ACHN (cell line): ENCODE measurements at regions not wholly inside any gene's neighbourhood (a gene's known extent, or its start where the extent isn't known, plus 50 kb on each side); places are given as distances from the start of the nearest gene placed in this dataset.

ENCODE experiments used
- DNase-seq: peaks from one replicate; pipeline ENCODE4 v3.0.0-alpha.2; 2015
- in situ Hi-C: cut with HindIII; loops from 2 replicates; pipeline ENCODE4 v1.10.0; 2017; ENCODE audit warnings: low sequenced_read_pairs, low pct_ligation_motif_present, low pct_unique_long_range_greater_than_20kb

DNA sequence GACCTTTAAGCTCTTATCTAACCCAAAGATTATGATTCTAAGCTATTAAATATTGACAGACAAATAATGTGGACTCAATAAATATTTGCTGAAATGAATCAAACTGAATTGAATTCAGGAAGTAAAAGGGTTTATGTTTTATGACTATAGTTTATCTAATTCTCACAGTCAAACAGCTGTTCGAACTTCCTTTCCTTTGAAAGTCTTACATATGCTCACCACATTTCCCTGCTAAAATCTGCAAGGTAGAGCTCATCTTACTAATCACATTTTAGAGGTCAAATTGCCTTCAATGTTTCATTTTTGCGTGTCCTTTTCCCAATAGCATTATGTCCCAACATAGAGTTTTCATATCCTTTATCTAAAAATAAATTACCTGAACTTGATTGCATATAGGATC lies 154.9 kb upstream of the PPP1R3A start:
- no peak for DNase-seq
- in situ Hi-C loops = no loop called here

DNA sequence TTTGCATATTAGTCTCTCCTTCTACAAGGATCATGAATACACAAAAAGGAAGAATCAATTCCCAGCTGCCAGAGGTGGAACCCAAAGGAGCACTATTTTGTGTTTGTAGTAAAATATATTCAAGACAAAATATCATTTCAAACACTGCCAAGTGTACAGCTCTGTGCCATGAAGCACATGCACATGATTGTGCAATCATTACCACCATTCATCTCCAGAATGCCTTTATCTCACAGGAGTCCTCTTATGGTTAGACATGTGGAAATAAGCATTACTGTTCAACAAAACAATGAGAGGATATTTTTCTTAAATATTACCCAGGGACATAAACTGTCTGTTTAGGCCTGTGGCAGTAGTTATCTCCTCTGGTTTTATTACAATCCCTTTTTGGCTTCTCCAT lies 151.4 kb upstream of the PPP1R3A start:
- DNase-seq = no peak
- in situ Hi-C loops = no loop called here

DNA sequence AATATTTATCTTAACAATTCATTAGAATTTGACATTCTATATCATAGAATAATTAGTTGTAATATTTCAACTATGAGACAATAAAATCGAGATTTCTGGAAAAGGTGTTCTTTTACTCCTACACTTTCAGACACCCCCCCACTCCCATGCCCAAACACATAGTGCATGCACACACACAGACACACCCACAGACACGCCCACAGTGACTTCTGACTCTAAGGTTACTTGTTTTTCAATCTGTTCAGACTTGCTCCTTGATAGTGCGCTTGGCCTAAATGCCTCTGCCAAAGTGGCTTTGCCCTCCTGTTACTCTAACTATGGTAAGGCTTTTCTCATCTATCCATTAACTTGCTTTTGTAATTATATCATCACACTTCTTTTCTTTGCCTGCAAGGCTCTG lies 144.0 kb upstream of the PPP1R3A start:
- DNase-seq = no peak
- in situ Hi-C loops = no loop called here

DNA sequence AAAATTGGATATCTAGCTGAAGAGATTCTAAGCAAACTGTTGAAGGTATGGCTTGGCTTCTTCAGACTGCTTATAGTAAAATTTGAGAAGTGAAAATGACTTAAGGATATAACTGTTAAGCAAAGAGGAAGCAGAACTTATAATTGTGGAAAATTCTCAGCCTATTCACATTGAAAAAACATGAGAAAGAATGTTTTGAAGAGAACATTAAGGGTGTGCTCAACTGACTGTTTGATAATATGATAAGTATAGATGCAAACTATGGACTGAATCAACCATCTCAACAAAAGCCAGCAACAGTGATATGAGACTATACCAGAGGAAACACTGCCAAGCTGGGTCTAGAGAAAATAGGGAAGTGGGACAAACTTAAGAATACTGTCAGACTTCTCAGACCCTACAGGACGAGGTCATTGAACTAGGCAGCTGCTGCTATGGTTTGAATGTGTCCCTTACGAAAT lies 133.1 kb upstream of the PPP1R3A start:
- in situ Hi-C loops = no loop called here
- DNase-seq = no peak

DNA sequence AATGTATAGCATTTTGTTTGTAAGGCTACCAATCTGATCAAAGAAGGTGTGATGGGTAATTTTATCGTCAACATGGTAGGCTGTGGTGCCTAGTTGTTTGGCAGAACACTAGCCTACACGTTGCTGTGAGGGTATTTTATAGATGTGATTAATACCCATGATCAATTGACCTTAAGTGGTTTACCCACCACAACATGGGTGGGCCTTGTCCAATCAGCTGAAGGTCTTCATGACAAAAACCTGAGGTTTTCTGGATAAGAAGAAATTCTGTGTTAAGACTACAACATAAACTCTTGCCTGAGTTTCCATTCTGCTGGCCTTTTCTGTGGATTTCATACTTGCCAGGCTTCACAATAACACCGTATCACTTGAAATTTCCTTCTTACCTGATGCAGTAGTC lies 131.8 kb upstream of the PPP1R3A start:
- no peak for DNase-seq
- in situ Hi-C loops = no loop called here

DNA sequence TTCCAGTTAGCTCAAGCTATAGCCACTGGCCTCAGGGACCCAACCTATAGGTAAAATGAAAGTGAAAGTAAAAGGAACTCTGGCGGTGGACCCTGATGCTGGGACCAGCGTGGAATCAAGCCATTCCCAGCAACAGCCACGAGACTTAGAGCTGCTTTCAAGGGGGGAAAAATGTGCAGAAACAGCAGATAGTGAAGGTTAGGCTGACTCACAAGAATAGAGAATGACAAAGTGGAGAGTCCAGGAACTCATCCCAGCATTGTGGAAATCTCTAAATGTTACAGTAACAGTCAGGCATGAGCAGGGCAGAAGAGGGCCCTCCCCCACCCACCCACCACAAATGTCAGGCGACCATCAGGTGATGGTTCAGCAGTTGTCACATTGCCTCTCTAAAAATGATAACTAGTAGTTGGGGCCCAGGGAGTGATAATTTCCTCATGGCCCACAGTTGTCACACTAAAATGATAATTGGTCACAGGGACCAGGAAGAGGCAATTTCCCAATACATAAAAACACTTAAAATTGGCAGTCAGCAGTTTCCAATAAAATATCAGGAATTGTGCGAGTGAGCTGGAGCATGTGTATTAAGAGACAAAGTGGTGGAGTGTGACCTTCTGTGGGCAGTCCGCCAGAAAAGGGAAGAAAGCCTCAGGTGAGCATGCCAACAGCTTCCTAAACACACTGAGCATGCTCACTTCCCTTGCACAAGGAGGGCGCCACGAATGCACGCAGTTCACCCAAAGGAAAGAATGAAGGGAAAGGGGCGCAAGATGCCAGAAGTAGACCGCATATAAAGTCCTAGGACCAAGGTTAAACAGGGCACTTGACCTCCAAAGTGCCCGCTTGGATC lies 129.8 kb upstream of the PPP1R3A start:
- peak; percentile 77 for DNase-seq
- in situ Hi-C loops = no loop called here

DNA sequence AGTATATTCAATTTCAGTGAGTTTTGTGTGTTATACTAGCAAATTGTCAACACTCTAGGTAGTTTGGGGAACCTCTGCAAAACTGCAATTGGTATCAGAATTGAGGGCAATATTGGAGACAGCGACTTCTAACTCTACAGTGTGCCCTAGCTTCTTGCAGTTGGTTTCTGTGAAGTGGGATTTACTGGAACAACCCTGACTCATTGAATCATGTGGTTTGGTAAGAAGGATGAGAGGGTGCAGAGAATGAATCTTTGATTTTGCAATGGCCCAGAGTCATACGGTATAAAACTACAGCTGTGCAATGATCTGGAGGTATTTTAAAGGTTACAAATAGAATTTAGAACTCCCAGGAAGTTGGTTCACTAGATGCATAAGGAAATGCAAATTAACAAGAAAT lies 129.1 kb upstream of the PPP1R3A start:
- peak; percentile 72 for DNase-seq
- in situ Hi-C loops = no loop called here

DNA sequence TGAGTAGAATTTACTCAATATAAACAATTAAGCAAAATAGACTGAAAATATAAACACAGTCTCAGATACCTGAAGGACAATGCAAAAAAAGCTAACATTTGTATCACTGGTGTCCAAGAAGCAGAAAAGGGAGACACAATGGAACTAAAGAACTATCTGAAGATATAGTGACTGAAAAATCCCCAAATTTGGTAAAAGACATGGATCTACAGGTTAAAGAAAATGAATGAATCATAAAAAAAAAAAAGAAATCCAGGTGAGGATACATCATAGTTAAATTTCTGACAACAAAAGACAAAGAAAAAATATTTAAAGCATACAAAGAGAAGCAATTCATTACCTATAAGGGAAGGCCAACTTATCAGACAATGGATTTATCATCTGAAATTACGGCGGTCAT lies 114.7 kb upstream of the PPP1R3A start:
- in situ Hi-C loops = no loop called here
- no peak for DNase-seq

DNA sequence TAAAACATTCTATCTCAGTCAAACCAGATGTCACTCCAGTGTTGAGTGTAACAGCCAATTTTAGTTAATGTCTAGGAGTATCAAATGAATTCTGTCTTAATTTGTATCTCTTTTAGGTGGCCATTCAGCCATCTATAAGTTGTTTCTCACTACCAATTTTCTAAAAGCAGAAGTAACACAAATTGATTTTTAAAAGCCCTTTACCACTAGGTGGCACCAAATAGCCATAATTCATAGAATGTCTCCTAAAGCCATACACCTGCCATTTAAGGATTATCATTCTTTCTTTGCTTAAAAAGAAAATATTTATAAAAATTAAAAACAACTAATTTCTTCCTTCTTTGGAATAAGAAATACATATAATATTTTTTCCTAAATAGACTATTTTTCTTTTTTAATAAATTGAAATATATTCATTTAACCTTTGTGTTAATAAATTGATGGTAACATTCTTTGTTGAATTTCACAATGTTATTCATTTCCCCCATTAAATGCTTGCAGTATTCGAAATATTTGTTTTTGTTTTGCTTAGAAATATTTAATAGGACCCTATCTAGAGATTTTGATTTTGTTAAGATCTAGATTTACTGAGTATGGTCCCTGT lies 107.8 kb upstream of the PPP1R3A start:
- DNase-seq = peak; percentile 83
- in situ Hi-C loops = no loop called here

DNA sequence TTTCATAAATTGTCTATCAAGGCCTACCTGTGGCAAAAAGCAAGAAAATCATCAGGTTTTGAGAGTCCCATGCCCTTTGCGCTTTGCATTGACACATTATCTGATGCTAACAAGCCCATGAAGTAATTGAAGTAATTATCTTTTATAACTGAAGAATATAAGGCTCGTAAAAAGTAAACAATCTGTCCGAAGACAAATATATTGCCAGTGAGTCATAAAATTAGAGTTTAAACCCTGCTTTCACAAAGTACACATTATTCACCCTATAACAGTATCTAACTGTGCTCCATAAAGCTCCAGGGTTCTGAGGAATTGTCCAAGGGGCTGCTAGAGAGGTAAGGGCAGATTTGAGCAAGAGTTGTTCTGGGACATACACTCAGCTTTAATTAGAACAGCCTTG lies 102.3 kb upstream of the PPP1R3A start:
- in situ Hi-C loops = no loop called here
- DNase-seq = no peak

DNA sequence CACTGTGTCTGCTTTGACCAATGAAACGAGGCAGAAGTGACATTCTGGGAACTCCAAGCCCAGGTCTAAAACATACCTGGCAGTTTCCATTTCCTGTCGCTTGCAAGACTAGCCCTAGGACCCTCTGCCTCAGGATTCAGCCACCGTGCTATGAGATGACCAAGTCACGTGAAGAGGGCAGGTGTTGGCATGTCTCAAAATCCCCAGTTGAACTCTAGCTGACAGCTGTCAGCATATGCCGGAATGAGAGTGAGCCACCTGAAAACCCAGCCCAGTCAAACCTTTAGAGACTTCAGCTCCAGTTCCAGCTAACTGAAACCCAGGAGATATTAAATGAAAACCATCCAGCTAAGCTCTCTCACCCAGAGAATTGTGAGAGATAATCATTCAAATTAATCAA lies 89.9 kb upstream of the PPP1R3A start:
- DNase-seq = no peak

DNA sequence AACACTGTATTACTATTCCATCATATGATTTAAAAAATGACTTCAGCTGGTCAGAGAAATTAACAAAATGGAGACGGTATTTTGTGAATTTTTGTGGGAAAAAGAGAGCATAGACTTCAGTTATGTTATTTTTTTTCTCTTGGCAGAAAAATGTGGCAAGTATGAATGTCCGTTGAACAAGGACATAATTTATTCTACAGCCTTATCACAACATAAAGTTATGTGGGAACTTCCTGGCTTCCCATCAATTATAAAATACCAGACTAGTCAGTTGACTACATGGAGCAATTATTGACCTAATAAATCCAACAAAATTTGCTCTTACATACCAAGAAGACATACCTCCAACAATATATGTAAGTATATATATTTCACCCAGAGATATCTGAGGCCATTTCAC lies 88.6 kb upstream of the PPP1R3A start:
- in situ Hi-C loops = no loop called here
- DNase-seq = no peak

More for the DNA sequence above, 89.9 kb upstream of the PPP1R3A start:
- in situ Hi-C loops = no loop called here

DNA sequence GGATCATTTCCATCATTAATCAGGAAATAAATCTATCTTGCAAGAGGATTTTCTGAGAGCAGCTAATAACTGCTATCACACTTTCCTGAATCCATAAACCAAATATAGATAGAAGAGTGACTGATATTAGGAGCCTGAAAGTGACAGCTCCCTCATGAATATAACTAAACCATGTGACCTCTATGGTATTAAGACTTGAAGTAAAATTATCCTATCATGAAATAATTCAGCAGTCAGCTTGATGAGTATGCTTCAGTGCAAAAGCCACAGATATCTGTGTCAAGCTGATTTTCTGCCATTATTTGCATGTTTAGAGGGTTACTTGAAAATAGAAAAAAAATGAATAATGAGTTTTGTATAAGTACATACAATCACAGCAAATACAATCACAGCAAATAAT lies 80.1 kb upstream of the PPP1R3A start:
- in situ Hi-C loops = no loop called here
- no peak for DNase-seq

DNA sequence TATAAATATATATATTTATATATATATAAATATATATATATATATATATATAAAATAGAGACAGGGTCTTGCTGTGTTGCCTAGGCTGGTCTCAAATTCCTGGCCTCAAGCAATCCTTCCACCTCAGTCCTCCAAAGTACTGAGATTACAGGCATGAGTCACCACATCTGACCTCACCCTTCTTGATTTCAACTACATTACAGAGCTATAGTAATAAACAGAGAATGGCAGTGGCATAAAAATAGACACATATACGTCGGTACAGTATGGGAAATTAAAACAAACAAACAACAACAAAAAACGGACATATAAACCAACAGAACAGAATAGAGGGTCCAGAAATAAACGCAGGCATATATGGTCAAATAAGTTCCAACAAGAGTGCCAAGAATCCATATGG lies 77.6 kb upstream of the PPP1R3A start:
- in situ Hi-C loops = no loop called here
- peak; percentile 5 for DNase-seq

DNA sequence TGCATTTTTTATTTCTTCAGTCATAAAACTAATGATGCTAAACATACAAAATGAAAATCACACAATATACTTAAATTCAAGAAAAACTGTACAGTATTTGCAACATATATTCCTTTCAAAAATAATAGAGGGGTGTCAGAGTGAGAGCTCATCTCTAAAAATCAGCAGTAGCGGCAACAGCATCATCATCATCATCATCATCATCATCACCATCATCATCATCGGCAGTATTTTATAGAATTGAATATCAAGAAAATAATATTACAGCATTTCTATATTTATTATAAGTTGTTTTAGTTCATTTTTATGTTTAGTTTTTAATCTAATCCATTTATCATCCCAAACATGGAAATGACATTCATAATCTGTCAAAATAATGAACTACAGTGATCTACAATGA lies 67.4 kb upstream of the PPP1R3A start:
- in situ Hi-C loops = no loop called here
- DNase-seq = no peak

DNA sequence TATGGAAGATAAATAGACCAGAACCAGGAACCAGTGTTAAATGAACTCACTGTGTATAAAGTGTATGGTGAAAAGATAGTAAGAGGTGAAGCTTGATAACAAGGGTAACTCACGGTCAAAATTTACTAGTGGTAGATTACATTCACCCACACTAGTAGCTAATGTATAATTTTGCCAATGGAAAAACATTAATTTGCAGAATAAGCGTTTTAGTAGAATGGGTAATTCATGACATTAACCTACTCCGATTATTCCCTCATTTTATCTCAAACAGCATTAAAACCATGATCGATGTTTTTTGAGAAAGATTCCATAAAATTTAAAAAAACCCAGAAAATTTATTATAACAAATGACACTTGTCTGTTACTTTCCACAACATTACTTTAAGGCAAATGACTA lies 57.7 kb upstream of the PPP1R3A start:
- no peak for DNase-seq
- in situ Hi-C loops = no loop called here

DNA sequence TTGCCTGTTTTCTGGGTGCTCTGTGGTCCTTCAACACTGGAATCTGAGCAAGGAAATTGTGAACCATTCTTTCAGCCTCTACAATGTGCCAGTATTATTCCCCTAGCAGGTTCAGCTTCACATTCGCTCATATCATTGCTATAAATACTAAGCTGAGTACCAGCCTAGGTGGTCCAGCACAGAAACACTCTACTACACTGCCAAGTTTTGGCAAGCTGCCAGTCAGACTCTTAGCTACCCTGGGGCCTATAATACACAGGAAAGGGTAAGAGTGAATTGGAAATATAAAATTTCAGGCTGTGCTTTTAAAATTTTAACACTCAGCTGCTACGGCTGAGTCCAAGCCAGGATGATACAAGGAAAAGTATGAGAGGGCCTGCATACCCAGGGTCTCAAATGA lies 49.9 kb upstream of the PPP1R3A start:
- DNase-seq = no peak
- in situ Hi-C loops = no loop called here
